Activated CD8-positive, alpha-beta memory T cell treated with anti-CD3 and anti-CD28 coated beads for 24 hours (primary cell): ENCODE measurements at regions not wholly inside any gene's neighbourhood (a gene's known extent, or its start where the extent isn't known, plus 50 kb on each side); places are given as distances from the start of the nearest gene placed in this dataset.

Experiments
- DNase-seq: peaks from one replicate; pipeline ENCODE4 v3.0.0-alpha.2; 2020

GRCh38 chr9:8262625-8263622, 463.3 kb upstream of the DMAC1 start:
- DNase-seq, result no peak

GRCh38 chr9:8261737-8262136, 462.2 kb upstream of the DMAC1 start:
- DNase-seq, result no peak

GRCh38 chr9:8259028-8259427, 459.4 kb upstream of the DMAC1 start:
- DNase-seq, result no peak

- DNase-seq, result no peak
Observed at GRCh38 chr9:8256880-8257279, 457.3 kb upstream of the DMAC1 start.

GRCh38 chr9:8255850-8256249, 456.3 kb upstream of the DMAC1 start:
- DNase-seq, result no peak

- DNase-seq, result no peak
Observed at GRCh38 chr9:8254541-8254940, 455.0 kb upstream of the DMAC1 start.

GRCh38 chr9:8252445-8252844, 452.9 kb upstream of the DMAC1 start:
- no peak for DNase-seq

- DNase-seq, result no peak
Observed at GRCh38 chr9:8251566-8251965, 452.0 kb upstream of the DMAC1 start.

- DNase-seq, result no peak
Observed at GRCh38 chr9:8244505-8245092, 445.0 kb upstream of the DMAC1 start.

GRCh38 chr9:8241201-8241600, 441.6 kb upstream of the DMAC1 start:
- no peak for DNase-seq

- DNase-seq, result no peak
Observed at GRCh38 chr9:8237096-8237495, 437.5 kb upstream of the DMAC1 start.

- no peak for DNase-seq
Observed at GRCh38 chr9:8235489-8235888, 435.9 kb upstream of the DMAC1 start.

- no peak for DNase-seq
Observed at GRCh38 chr9:8234316-8234715, 434.7 kb upstream of the DMAC1 start.

- DNase-seq, result no peak
Observed at GRCh38 chr9:8232726-8233125, 433.1 kb upstream of the DMAC1 start.

- DNase-seq, result no peak
Observed at GRCh38 chr9:8229226-8229625, 429.6 kb upstream of the DMAC1 start.

- DNase-seq, result no peak
Observed at GRCh38 chr9:8224381-8224801, 424.8 kb upstream of the DMAC1 start.

- DNase-seq, result no peak
Observed at GRCh38 chr9:8223861-8224260, 424.3 kb upstream of the DMAC1 start.

GRCh38 chr9:8221462-8221861, 421.9 kb upstream of the DMAC1 start:
- DNase-seq, result no peak

GRCh38 chr9:8208465-8208864, 408.9 kb upstream of the DMAC1 start:
- no peak for DNase-seq

- DNase-seq, result no peak
Observed at GRCh38 chr9:8207596-8207995, 408.0 kb upstream of the DMAC1 start.

- no peak for DNase-seq
Observed at GRCh38 chr9:8206720-8207119, 407.1 kb upstream of the DMAC1 start.

GRCh38 chr9:8205576-8205975, 406.0 kb upstream of the DMAC1 start:
- no peak for DNase-seq

GRCh38 chr9:8189881-8190280, 390.3 kb upstream of the DMAC1 start:
- DNase-seq, result no peak

GRCh38 chr9:8188723-8189407, 389.3 kb upstream of the DMAC1 start:
- no peak for DNase-seq
